Endothelial cell of umbilical vein (primary cell): ENCODE measurements at regions not wholly inside any gene's neighbourhood (a gene's known extent, or its start where the extent isn't known, plus 50 kb on each side); places are given as distances from the start of the nearest gene placed in this dataset.

ENCODE experiments used
- BruUV-seq: library from RNA; stranded (reverse); fragments of 400-500 nt; replicated peaks from 2 replicates; lab custom pipeline; 2021; lab: Mats Ljungman, UMichigan
- CTCF ChIA-PET: fragments of 300-600, 350-600 bp; sonication (Branson Sonifier 250); formaldehyde crosslinking; loops from one replicate; lab custom pipeline; 2021; ENCODE audit warnings: antibody characterized with exemption, inconsistent platforms; lab: Charles Lee
- POLR2A ChIA-PET: fragments of 300-600, 350-600 bp; sonication (Branson Sonifier 250); formaldehyde crosslinking; loops from one replicate; lab custom pipeline; 2021; ENCODE audit warnings: antibody characterized with exemption, inconsistent platforms; lab: Charles Lee
- DNase-seq: peaks from one replicate; pipeline ENCODE4 v3.0.0-alpha.2; 2011; ENCODE audit warnings: low read depth, low spot score
- FAIRE-seq: peaks from 2 replicates; lab custom pipeline; 2011; peaks lifted over from hg19 to GRCh38; lab: Jason Lieb, UNC
- H2AFZ ChIP-seq: 2 replicates; pipeline ENCODE4 v1.6.0; 2012; ENCODE audit warnings: low read depth, low read length, control low read depth, inconsistent platforms
- H3K27ac ChIP-seq: 2 replicates; pipeline ENCODE4 v1.5.1; 2011; ENCODE audit warnings: low read depth, mild to moderate bottlenecking, control low read depth, low read length, moderate library complexity; ENCODE audit not compliant: insufficient read depth
- H3K27me3 ChIP-seq, 2 experiments: 2 replicates each; pipeline versions ENCODE4 v1.6.0 to v1.6.1; 2011; ENCODE audit warnings: low read length in 2 of 2, mixed read lengths in 1 of 2; ENCODE audit not compliant: control insufficient read depth in 2 of 2, insufficient read depth in 2 of 2
- H3K36me3 ChIP-seq, 2 experiments: 2 replicates in 1 of 2; 3 replicates in 1 of 2; pipeline ENCODE4 v1.5.1; 2011; ENCODE audit warnings: low read length in 2 of 2, mild to moderate bottlenecking in 1 of 2, moderate library complexity in 1 of 2; ENCODE audit not compliant: control insufficient read depth in 2 of 2, insufficient read depth in 2 of 2; ENCODE audit errors: extremely low read depth in 1 of 2
- H3K4me1 ChIP-seq: 3 replicates; pipeline ENCODE4 v1.5.1; 2011; ENCODE audit warnings: mild to moderate bottlenecking, low read length; ENCODE audit not compliant: control insufficient read depth, insufficient read depth; ENCODE audit errors: extremely low read depth
- H3K4me2 ChIP-seq: 2 replicates; pipeline ENCODE4 v1.6.1; 2011; ENCODE audit warnings: low read length, control low read depth, mixed read lengths; ENCODE audit not compliant: insufficient read depth
- H3K4me3 ChIP-seq, 3 experiments: fragments of 200-600 bp in 1 of 3; sonication (generic), shearing (Covaris generic) in 1 of 3; replicated peaks in 1 of 3; 2 replicates each; pipeline ENCODE4 v1.5.1; 2011 to 2016; ENCODE audit warnings: control low read depth in 3 of 3, low read length in 3 of 3, mild to moderate bottlenecking in 2 of 3, inconsistent platforms in 1 of 3, low read depth in 1 of 3, moderate library complexity in 1 of 3; ENCODE audit not compliant: insufficient read depth in 1 of 3
- H3K79me2 ChIP-seq: 2 replicates; pipeline ENCODE4 v1.6.0; 2012; ENCODE audit warnings: low read length, inconsistent platforms; ENCODE audit not compliant: control insufficient read depth, insufficient read depth
- H3K9ac ChIP-seq: replicated peaks from 2 replicates; pipeline ENCODE3; 2011; ENCODE audit warnings: low read length, control low read depth; ENCODE audit not compliant: insufficient read depth; ENCODE audit errors: extremely low read depth
- H3K9me1 ChIP-seq: replicated peaks from 3 replicates; pipeline ENCODE4 v1.6.0; 2011; ENCODE audit warnings: mild to moderate bottlenecking, low read length; ENCODE audit not compliant: control insufficient read depth, insufficient read depth; ENCODE audit errors: extremely low read depth
- H3K9me3 ChIP-seq: replicated peaks from 2 replicates; pipeline ENCODE4 v1.5.1; 2012; ENCODE audit warnings: low read length, inconsistent platforms; ENCODE audit not compliant: control insufficient read depth, insufficient read depth
- H4K20me1 ChIP-seq: replicated peaks from 2 replicates; pipeline ENCODE3; 2011; ENCODE audit warnings: mild to moderate bottlenecking, low read length; ENCODE audit not compliant: control insufficient read depth, insufficient read depth; ENCODE audit errors: extremely low read depth
- FOS ChIP-seq: IDR thresholded peaks from 2 replicates; pipeline ENCODE4 v1.6.1; 2011; ENCODE audit warnings: mild to moderate bottlenecking, low read length, moderate library complexity, borderline replicate concordance; ENCODE audit not compliant: insufficient read depth
- GATA2 ChIP-seq: IDR thresholded peaks from 2 replicates; pipeline ENCODE4 v1.7.0; 2011; ENCODE audit warnings: low read depth, mild to moderate bottlenecking, moderate library complexity, mixed read lengths, low read length; ENCODE audit not compliant: insufficient read length, insufficient read depth
- JUN ChIP-seq: IDR thresholded peaks from 2 replicates; pipeline ENCODE4 v1.6.1; 2011; ENCODE audit warnings: borderline replicate concordance, low read depth; ENCODE audit not compliant: insufficient read length, insufficient read depth
- MYC ChIP-seq: IDR thresholded peaks from one replicate; pipeline ENCODE4 v1.6.1; 2011; ENCODE audit warnings: mild to moderate bottlenecking, low read depth, low read length
- POLR2AphosphoS5 ChIP-seq: IDR thresholded peaks from 2 replicates; pipeline ENCODE4 v1.6.1; 2012; ENCODE audit warnings: low read depth, mild to moderate bottlenecking, control low read depth, low read length, moderate library complexity; ENCODE audit not compliant: insufficient read depth
- dilution Hi-C: fragments of 300-500 bp; cut with MboI; formaldehyde crosslinking; loops from one replicate; pipeline ENCODE4 v1.15.0; 2019; ENCODE audit warnings: low sequenced_read_pairs; ENCODE audit not compliant: extremely low pct_ligation_motif_present
- intact Hi-C: fragments of 100-400 bp; cut with micrococcal nuclease; formaldehyde crosslinking; loops from one replicate; pipeline ENCODE4 v1.10.0; 2022
- TF ChIP-seq, protein P1 (sequence below), 2 donors: IDR thresholded peaks; 1 replicate in 1 of 2; 2 replicates in 1 of 2; pipeline ENCODE4 v1.5.1; 2011; ENCODE audit warnings: low read length in 2 of 2, mild to moderate bottlenecking in 2 of 2, moderate library complexity in 2 of 2, control low read depth in 1 of 2, inconsistent platforms in 1 of 2, low read depth in 1 of 2; ENCODE audit not compliant: insufficient read depth in 1 of 2; ENCODE audit errors: extremely low read depth in 1 of 2
- TF ChIP-seq, protein P2 (sequence below): IDR thresholded peaks from 2 replicates; pipeline ENCODE4 v1.6.1; 2011; ENCODE audit not compliant: insufficient read depth, insufficient read length

DNA sequence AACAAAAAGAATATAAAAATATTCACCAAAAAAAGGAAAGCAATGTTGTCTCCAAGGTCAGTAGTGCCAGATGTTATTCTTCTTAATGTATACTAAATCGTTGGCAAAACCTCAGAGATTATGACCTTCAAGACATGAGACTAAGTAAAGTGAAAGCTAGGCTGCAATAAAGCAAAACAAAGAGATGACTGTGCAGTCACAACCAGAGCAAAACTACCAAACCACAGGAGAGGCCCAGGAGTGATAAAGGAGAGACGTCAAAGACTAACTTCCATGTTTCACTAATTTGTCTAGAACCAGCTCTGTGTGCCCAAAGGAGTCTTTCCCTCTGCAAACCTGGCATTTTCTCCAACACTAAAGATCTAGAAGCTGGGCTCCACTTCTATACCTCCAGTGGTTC lies 155.9 kb upstream of the POU3F2 start:
- dilution Hi-C loops: no loop called here
- no peak overlapping the region for H3K4me2 ChIP-seq
- ChIA-PET POLR2A (no interaction called here), CTCF (no interaction called here)
- intact Hi-C loops: no loop called here
- no peak overlapping the region for H3K27ac ChIP-seq
- H3K9me3 ChIP-seq: no peaks in the 10 kb centered on the region
- BruUV-seq: no TSS peak
- no peak for FAIRE-seq
- no peaks in the 10 kb centered on the region for H3K4me1 ChIP-seq
- no peaks in the 10 kb centered on the region for H3K79me2 ChIP-seq
- no peak overlapping the region for H3K9ac ChIP-seq
- H3K9me1 ChIP-seq: peaks cover 2% of the 10 kb centered on the region
- no peak overlapping the region for H2AFZ ChIP-seq
- H3K36me3 ChIP-seq: no peaks in the 10 kb centered on the region
- H3K4me3 ChIP-seq: no peak overlapping the region
- no peak for DNase-seq
- no peaks in the 10 kb centered on the region for H4K20me1 ChIP-seq
- TF ChIP-seq JUN (no peak), POLR2AphosphoS5 (no peak), GATA2 (no peak), FOS (no peak)
- TF ChIP-seq, protein P1, sequence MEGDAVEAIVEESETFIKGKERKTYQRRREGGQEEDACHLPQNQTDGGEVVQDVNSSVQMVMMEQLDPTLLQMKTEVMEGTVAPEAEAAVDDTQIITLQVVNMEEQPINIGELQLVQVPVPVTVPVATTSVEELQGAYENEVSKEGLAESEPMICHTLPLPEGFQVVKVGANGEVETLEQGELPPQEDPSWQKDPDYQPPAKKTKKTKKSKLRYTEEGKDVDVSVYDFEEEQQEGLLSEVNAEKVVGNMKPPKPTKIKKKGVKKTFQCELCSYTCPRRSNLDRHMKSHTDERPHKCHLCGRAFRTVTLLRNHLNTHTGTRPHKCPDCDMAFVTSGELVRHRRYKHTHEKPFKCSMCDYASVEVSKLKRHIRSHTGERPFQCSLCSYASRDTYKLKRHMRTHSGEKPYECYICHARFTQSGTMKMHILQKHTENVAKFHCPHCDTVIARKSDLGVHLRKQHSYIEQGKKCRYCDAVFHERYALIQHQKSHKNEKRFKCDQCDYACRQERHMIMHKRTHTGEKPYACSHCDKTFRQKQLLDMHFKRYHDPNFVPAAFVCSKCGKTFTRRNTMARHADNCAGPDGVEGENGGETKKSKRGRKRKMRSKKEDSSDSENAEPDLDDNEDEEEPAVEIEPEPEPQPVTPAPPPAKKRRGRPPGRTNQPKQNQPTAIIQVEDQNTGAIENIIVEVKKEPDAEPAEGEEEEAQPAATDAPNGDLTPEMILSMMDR (IDR thresholded peaks at IDR 0.05; ENCODE audit: extremely low read depth in 1 of 2, insufficient read depth in 1 of 2, low read depth in 1 of 2, low read length in 2 of 2): no peak
- no peaks in the 10 kb centered on the region for H3K27me3 ChIP-seq

DNA sequence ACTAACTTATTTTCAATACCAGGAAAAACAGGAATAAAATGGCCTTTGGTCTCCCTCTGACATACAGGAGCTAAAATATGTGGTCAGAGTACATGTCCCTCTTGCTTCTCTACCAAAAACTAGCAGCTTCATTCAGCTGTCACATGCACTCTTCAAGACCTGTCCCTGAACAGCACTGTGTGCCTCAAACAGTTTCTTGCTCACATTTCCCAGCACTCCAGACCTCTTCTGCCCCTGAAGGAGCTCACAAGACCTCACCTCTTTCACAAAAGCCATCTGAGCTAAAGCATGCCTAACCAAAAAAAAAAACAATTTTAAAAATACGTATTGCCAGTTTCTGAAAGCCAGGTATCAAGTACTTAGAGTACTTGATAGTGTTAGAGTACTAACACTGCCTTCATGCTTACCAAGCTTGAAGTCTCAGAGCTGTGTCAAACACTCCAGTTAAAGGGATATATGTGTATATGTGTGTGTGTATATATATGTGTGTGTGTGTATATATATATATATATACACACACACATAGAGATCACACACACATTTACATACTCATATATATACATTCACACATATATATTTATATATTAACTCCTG lies 148.3 kb upstream of the POU3F2 start:
- FAIRE-seq (no peak), DNase-seq (no peak)
- TF ChIP-seq, protein P2, sequence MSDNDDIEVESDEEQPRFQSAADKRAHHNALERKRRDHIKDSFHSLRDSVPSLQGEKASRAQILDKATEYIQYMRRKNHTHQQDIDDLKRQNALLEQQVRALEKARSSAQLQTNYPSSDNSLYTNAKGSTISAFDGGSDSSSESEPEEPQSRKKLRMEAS: no peak
- no peak for TF ChIP-seq JUN
- TF ChIP-seq FOS: no peak
- TF ChIP-seq MYC: no peak
- dilution Hi-C loops: no loop called here
- Histone ChIP-seq H3K36me3 (no peaks in the 10 kb centered on the region), H3K4me2 (no peak overlapping the region), H3K27me3 (no peaks in the 10 kb centered on the region), H3K79me2 (no peaks in the 10 kb centered on the region), H3K9ac (no peak overlapping the region), H3K27ac (no peak overlapping the region), H3K4me1 (no peaks in the 10 kb centered on the region), H2AFZ (no peak overlapping the region), H3K4me3 (no peak overlapping the region), H4K20me1 (no peaks in the 10 kb centered on the region), H3K9me3 (no peaks in the 10 kb centered on the region), H3K9me1 (no peaks in the 10 kb centered on the region)
- intact Hi-C loops: no loop called here
- no TSS peak for BruUV-seq
- POLR2A ChIA-PET: no interaction called here
- CTCF ChIA-PET: no interaction called here
